ENCODE measurements at regions not wholly inside any gene's neighbourhood (a gene's known extent, or its start where the extent isn't known, plus 50 kb on each side); places are given as distances from the start of the nearest gene placed in this dataset.
A peak's percentile ranks its signal among the peaks of the same experiment; 100 is the strongest.

DNA sequence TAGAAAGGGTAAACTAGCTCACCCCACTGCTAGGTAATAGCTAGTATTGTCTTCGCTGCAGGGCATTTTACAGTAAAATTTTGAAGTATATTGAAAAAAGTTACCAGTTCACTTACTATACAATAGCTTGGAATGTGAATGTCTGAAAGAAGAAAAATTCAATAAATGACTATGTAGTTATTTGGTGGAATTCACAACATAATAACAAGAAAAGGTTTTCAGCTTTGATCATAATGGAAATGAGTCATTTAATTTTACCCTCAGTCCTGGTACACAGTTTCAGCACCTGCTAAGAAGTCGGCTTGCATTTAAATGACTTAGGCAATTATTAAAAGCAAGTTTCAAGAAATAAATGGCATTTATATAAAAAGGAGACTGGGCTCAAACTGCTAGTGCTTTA, 90.4 kb downstream of the NUP35 start:
- no peak for DNase-seq (ENCODE audit: low read depth in 2 of 2)
- TF ChIP-seq, protein P1, sequence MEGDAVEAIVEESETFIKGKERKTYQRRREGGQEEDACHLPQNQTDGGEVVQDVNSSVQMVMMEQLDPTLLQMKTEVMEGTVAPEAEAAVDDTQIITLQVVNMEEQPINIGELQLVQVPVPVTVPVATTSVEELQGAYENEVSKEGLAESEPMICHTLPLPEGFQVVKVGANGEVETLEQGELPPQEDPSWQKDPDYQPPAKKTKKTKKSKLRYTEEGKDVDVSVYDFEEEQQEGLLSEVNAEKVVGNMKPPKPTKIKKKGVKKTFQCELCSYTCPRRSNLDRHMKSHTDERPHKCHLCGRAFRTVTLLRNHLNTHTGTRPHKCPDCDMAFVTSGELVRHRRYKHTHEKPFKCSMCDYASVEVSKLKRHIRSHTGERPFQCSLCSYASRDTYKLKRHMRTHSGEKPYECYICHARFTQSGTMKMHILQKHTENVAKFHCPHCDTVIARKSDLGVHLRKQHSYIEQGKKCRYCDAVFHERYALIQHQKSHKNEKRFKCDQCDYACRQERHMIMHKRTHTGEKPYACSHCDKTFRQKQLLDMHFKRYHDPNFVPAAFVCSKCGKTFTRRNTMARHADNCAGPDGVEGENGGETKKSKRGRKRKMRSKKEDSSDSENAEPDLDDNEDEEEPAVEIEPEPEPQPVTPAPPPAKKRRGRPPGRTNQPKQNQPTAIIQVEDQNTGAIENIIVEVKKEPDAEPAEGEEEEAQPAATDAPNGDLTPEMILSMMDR (IDR thresholded peaks at IDR 0.05; ENCODE audit: low read depth, low read length) = no peak
- no peak overlapping the region for H3K4me3 ChIP-seq (replicated peaks in 1 of 2; ENCODE audit: low read depth in 2 of 2, low read length in 2 of 2)

DNA sequence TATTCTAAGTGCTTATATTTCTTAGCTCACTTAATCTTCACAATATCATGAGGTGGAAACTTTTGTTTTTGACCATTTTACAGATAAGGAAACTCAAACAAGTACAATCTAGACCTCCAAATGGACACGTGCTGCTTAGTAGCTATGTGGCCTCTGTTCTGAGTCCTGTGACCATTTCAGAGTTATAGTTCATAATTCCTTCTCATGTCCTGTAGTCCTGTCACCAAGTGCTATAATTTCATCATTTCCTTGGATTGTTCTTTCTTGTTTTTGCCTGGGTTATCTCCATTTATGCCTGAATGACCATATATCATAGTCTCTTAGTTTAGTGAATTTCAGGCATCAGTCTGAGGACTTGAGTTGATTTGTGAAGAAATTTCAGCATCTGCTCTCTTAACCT, 91.7 kb downstream of the NUP35 start:
- TF ChIP-seq, protein P1 (IDR thresholded peaks at IDR 0.05; ENCODE audit: low read depth, low read length) = no peak
- no peak for DNase-seq (ENCODE audit: low read depth in 2 of 2)
- H3K4me3 ChIP-seq (replicated peaks in 1 of 2; ENCODE audit: low read depth in 2 of 2, low read length in 2 of 2) = no peak overlapping the region

DNA sequence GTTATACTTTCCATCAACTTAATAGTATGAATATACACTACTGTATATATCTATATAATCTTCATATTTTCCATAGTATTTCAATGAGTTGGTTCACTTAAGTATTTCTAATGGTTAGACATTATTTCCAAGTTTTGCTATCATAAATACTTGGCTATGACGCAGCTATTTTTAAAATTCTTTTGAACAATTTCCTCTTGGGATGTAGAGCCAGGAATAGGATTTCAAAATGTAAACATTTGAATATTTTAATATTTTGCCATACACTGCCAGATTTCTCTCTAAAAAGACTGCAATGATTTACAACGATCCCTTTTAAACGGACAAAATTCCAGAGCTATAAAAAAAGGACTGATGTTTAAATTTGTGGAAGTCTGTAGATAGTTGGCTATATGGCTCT, 95.6 kb downstream of the NUP35 start:
- TF ChIP-seq, protein P1 (IDR thresholded peaks at IDR 0.05; ENCODE audit: low read depth, low read length) = no peak
- peak in 1 of 2 donors; percentile 13 for DNase-seq (ENCODE audit: low read depth in 2 of 2)
- no peak overlapping the region for H3K4me3 ChIP-seq (replicated peaks in 1 of 2; ENCODE audit: low read depth in 2 of 2, low read length in 2 of 2)

DNA sequence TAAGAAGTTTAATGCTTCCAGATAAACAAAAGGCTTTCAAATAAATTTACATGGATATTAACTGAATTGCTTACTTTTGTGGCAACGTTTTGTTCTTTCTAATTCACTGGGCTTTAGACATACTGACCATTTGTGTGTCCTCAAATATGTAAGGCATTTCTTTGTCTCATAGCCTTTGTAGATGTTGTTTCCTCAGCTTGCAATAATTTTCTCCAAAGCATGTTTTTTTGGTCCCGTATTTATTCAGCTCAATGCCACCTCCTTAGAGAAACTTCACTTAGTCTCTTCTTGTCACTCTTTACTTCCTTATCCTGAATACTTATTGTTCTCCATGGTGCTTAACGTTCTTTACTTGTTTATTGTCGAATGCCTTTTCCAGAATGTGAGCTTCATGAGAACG, 98.5 kb downstream of the NUP35 start:
- no peak overlapping the region for H3K4me3 ChIP-seq (replicated peaks in 1 of 2; ENCODE audit: low read depth in 2 of 2, low read length in 2 of 2)
- no peak for DNase-seq (ENCODE audit: low read depth in 2 of 2)
- TF ChIP-seq, protein P1 (IDR thresholded peaks at IDR 0.05; ENCODE audit: low read depth, low read length) = no peak

DNA sequence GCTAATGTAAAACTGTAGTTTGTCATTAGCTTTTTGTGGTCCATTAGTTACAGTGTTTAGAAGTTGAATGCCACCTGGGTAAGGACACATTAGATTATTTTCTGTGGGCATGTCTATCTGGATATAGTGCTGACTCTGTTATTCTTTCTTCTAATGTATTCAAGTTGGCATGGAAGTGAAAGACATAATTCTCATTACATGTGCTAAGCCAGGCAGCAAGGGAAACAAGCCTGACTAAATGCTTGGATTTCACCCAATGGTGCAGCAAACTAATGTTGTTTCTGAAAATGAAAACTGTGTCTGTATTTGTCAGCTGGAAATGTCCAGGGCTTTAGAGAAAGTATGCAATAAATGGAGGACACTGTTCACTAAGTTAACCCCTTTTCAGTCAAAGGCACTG, 100.7 kb downstream of the NUP35 start:
- H3K4me3 ChIP-seq (replicated peaks in 1 of 2; ENCODE audit: low read depth in 2 of 2, low read length in 2 of 2) = no peak overlapping the region
- DNase-seq (ENCODE audit: low read depth in 2 of 2) = peak; percentile 14 to 18
- TF ChIP-seq, protein P1 (IDR thresholded peaks at IDR 0.05; ENCODE audit: low read depth, low read length) = no peak

DNA sequence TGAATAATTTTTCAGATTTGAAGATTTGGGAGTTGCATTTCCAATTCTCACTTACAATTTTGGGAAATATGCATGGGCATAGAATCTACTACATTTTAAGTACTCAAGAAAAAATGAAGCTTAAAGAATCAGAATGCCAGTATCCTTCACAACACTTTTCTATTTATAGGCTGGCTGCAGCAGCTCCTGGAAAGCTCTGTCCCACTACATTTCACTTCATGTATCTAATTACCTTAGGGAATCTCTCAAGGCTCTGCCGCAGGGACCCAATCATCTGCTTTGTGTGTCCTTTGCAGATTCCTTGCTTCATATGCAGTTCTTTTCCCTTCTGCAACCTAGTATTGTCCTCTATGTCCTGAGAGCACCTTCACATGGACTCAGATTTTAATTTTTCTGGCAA, 102.9 kb downstream of the NUP35 start:
- TF ChIP-seq, protein P1 (IDR thresholded peaks at IDR 0.05; ENCODE audit: low read depth, low read length) = no peak
- no peak overlapping the region for H3K4me3 ChIP-seq (replicated peaks in 1 of 2; ENCODE audit: low read depth in 2 of 2, low read length in 2 of 2)
- no peak for DNase-seq (ENCODE audit: low read depth in 2 of 2)

DNA sequence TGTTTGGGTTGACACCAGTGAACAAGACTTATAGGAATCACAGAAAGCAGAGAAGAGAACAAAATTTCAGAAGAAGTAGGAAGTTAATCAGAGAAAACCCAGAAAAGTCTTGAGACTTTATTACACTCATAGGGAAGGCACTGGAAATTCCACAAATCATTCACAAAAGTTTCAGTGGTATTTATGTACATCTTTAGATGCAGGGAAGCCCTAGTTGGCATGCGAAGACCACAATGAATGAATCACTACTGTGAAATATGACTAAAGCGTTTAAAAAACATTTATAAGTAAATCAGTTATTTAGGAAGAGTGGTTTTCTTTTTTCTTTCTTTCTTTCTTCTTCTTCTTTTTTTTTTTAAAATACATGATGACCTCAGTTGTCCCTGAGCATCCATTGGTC, 105.1 kb downstream of the NUP35 start:
- DNase-seq (ENCODE audit: low read depth in 2 of 2) = peak in 1 of 2 donors; percentile 54
- no peak overlapping the region for H3K4me3 ChIP-seq (replicated peaks in 1 of 2; ENCODE audit: low read depth in 2 of 2, low read length in 2 of 2)
- TF ChIP-seq, protein P1 (IDR thresholded peaks at IDR 0.05; ENCODE audit: low read depth, low read length) = no peak
